LNCAP (cell line): ENCODE measurements at regions not wholly inside any gene's neighbourhood (a gene's known extent, or its start where the extent isn't known, plus 50 kb on each side); places are given as distances from the start of the nearest gene placed in this dataset.

Experiments
- TF ChIP-seq, protein P1 (sequence below): fragments of 450-650 bp; IDR thresholded peaks from 2 replicates; pipeline ENCODE4 v1.5.1; 2017; ENCODE audit warnings: mild to moderate bottlenecking

DNA sequence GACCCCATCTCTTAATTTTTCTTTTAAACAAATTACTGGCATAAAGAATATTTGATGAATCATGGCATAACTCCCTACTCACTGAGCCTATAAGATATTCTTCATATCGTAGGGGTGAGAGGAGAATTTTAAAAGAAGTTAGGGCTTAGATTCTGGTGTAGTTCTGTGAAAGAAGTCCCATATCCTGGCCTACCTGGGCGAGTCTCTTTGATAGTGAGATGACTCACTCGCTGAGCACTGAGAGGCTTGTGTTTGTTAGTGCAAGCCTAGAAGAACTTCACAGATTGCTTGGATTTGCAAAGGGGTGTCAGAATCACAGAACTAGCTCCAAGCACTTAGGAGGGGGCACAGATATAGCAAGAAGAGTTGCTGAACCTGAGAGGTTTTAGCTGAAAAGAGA is 133.8 kb upstream of the TMC3 start:
- TF ChIP-seq, protein P1, sequence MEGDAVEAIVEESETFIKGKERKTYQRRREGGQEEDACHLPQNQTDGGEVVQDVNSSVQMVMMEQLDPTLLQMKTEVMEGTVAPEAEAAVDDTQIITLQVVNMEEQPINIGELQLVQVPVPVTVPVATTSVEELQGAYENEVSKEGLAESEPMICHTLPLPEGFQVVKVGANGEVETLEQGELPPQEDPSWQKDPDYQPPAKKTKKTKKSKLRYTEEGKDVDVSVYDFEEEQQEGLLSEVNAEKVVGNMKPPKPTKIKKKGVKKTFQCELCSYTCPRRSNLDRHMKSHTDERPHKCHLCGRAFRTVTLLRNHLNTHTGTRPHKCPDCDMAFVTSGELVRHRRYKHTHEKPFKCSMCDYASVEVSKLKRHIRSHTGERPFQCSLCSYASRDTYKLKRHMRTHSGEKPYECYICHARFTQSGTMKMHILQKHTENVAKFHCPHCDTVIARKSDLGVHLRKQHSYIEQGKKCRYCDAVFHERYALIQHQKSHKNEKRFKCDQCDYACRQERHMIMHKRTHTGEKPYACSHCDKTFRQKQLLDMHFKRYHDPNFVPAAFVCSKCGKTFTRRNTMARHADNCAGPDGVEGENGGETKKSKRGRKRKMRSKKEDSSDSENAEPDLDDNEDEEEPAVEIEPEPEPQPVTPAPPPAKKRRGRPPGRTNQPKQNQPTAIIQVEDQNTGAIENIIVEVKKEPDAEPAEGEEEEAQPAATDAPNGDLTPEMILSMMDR = no peak

DNA sequence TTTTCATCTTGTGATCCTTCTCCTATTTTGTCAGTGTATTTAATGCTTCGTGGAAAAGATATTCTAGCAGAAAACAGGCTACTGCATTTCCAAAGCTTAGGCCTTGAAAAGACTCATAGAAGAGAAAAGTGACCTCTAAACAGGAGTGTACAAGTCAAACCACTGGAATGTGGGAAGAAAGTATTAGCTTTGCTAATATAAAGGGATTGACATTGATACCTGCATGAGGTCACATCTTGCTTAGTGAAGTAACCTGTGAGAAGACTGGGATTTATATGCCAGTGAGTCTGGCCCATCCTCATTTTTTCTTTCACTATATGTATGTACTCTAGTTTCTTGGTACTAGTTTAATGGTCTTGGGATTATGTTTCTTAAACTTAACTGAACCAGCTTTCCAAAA is 132.9 kb upstream of the TMC3 start:
- TF ChIP-seq, protein P1 = no peak

DNA sequence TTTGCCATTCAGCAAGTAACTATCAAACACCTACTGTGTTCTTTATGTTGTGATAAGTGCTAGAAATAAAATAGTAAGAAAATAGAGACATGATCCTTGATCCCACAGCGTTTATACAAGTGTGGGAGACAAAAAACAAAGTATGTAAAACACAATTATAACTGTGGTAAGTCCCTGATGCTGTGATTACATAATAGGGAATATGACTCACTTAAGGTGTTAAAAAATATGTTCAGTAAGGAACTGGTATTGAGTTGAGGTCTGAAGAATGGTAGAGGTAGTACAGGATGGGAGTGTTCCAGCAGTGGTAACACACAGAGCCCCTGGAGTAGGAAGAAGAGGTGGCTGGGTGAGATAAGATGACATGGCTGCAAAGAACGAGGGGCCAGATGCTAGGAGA is 132.1 kb upstream of the TMC3 start:
- TF ChIP-seq, protein P1 = no peak

DNA sequence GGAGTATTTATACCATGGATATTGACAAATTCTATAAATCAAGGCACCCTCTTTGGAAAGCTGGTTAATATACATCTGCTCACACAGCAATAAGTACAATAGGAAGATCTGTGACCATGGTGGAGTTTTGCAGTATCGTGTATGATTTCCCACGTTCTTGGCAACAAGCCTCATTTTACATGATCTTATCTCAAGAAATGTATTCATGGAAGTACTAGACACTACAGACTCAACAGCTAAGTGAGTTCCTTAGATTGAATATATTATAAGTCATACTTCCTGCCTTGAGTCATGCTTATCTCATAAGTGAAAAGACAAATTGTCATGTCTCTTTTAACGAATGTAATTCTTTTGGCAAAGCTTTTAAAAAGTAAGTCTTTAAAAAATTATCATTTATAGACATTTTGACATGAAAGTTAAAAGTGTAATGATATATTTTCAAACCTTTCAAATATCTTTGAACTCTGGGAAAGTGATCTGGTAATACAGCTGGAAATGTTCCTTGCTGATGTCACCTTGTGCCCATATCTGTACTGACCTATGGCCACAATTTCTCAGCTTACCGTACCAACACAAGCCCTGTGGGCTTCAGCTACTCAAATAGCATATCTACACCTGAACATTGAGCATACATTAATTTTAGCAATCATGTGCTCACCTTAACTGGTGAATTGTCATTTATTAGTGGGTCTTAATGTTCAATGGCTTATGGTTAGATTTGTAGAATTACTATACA is 130.3 kb upstream of the TMC3 start:
- TF ChIP-seq, protein P1 = no peak

DNA sequence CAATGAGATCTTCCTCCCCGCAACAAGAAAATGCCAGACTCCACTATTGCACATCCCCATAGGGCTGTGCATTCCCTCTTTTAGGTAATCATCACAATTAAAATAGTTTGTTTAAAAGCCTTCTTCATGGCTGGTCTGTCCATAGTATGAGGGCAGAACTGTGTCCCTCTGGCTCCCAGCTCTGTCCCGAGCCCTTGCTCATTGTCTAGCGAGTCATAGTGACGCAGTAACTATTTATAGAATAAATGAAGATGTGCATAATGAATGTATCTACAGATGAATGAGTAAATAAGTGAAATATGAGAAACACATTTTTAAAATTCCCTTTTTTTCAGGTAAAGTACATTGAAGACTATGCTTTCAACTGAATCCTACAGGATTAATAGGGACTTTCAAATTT is 128.4 kb upstream of the TMC3 start:
- TF ChIP-seq, protein P1 = no peak

DNA sequence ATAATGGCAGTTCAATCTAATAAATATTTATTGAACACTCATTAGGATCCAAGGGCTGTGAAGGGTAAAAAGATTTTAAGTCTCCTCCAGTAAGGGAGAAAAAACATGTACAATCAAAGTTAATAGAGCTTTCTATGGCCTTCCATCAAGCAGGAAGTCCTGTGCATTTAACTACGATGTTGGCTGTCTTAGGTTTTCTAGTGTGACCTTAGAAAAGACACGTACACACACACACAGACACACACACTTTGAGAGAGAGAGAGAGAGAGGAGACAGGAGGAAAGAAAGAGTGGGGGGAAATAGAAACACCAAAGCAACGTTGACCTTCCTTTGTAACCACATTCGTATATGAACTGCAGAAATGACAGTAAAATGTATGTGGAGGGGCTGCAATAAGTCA is 126.1 kb upstream of the TMC3 start:
- TF ChIP-seq, protein P1 = no peak

DNA sequence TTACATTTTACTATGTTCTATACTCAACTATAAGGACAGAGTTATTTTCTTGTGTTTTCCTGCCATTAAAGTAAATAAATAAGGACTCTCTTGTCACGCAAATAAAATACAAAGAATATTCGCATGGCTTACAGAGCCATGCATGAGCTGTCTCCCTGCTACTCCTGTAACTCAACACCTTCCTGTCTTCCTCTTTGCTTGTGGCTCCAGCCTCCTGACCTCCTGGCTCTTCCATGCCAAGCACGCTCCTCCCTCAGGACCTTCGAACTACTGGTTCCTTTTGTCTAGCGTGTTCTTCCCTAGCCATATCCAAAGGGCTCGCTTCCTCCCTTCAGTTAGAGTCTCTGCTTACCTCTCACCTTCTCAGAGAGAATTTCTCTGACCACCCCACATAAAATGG is 124.3 kb upstream of the TMC3 start:
- TF ChIP-seq, protein P1 = no peak

DNA sequence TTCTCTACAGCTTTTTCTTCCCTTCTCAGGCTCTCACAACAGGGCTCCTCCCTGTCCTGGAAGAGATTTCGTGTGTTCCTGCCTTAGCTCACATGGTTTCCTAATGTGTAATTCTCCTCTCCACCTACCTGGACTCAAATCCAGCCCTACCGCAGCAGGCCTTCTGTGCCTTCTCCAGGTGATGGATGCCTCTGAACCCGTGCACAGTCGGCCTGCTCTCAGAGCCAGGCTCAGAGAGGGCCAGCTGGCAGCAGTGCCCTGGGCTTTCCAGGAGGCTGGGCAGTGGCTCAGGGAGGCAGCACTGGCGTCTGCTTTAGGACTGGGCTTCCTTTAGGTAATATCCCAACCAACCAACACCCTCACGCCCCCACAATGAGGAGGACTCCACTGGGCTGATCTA is 123.2 kb upstream of the TMC3 start:
- TF ChIP-seq, protein P1 = no peak
